Neural progenitor cell (in vitro differentiated cells): ENCODE measurements at regions not wholly inside any gene's neighbourhood (a gene's known extent, or its start where the extent isn't known, plus 50 kb on each side); places are given as distances from the start of the nearest gene placed in this dataset.

Source experiments
- DNase-seq: peaks from one replicate; pipeline ENCODE4 v3.0.0-alpha.2; 2016; ENCODE audit warnings: low spot score
- H2AFZ ChIP-seq: fragments of 200-600 bp; sonication (generic); replicated peaks from 2 replicates; pipeline ENCODE4 v1.6.1; 2016; ENCODE audit warnings: antibody characterized with exemption
- H3F3A ChIP-seq: fragments of 200-600 bp; sonication (generic); 2 replicates; pipeline ENCODE4 v1.6.1; 2016; ENCODE audit warnings: antibody characterized with exemption, low read depth
- H3K27ac ChIP-seq: fragments of 200-600 bp; sonication (generic); 2 replicates; pipeline ENCODE4 v1.5.1; 2016; ENCODE audit warnings: mild to moderate bottlenecking
- H3K27me3 ChIP-seq: fragments of 200-600 bp; sonication (generic); 2 replicates; pipeline ENCODE4 v1.6.1; 2016; ENCODE audit warnings: mild to moderate bottlenecking, moderate library complexity
- H3K36me3 ChIP-seq: fragments of 200-600 bp; sonication (generic); 2 replicates; pipeline ENCODE4 v1.5.1; 2016
- H3K4me1 ChIP-seq: fragments of 200-600 bp; sonication (generic); 2 replicates; pipeline ENCODE4 v1.6.1; 2016; ENCODE audit warnings: mixed run types
- H3K4me2 ChIP-seq: fragments of 200-600 bp; sonication (generic); 2 replicates; pipeline ENCODE4 v1.6.1; 2016
- H3K4me3 ChIP-seq: fragments of 200-600 bp; sonication (generic); 2 replicates; pipeline ENCODE4 v1.5.1; 2016
- H3K79me2 ChIP-seq: fragments of 200-600 bp; sonication (generic); 2 replicates; pipeline ENCODE4 v1.6.1; 2016; ENCODE audit warnings: low read depth
- H3K9ac ChIP-seq: fragments of 200-600 bp; sonication (generic); 2 replicates; pipeline ENCODE4 v1.6.1; 2016
- H3K9me3 ChIP-seq: fragments of 200-600 bp; sonication (generic); 2 replicates; pipeline ENCODE4 v1.5.1; 2016; ENCODE audit warnings: low read depth
- H4K20me1 ChIP-seq: fragments of 200-600 bp; sonication (generic); 2 replicates; pipeline ENCODE4 v1.6.1; 2016; ENCODE audit warnings: low read depth
- H3K27ac Mint-ChIP-seq: 3 replicates; pipeline ENCODE4 v1.8.0; 2021; ENCODE audit warnings: mixed read lengths
- H3K27me3 Mint-ChIP-seq: 2 replicates; pipeline ENCODE4 v1.8.0; 2022; ENCODE audit warnings: low read depth, mild to moderate bottlenecking, inconsistent platforms, moderate library complexity, mixed read lengths; ENCODE audit not compliant: insufficient read depth
- H3K36me3 Mint-ChIP-seq: 3 replicates; pipeline ENCODE4 v1.8.0; 2021; ENCODE audit warnings: mixed read lengths
- H3K4me1 Mint-ChIP-seq: 3 replicates; pipeline ENCODE4 v1.8.0; 2021; ENCODE audit warnings: mixed read lengths
- H3K4me3 Mint-ChIP-seq: 3 replicates; pipeline ENCODE4 v1.8.0; 2021; ENCODE audit warnings: mild to moderate bottlenecking, moderate library complexity, mixed read lengths
- H3K9me3 Mint-ChIP-seq: 3 replicates; pipeline ENCODE4 v1.8.0; 2020; ENCODE audit warnings: mixed read lengths
- EZH2 ChIP-seq: fragments of 200-600 bp; sonication (generic); IDR thresholded peaks from 2 replicates; pipeline ENCODE4 v1.6.1; 2017; ENCODE audit warnings: antibody characterized with exemption, mild to moderate bottlenecking, moderate library complexity
- EZH2phosphoT487 ChIP-seq: fragments of 200-600 bp; sonication (generic); IDR thresholded peaks from 2 replicates; pipeline ENCODE4 v1.6.1; 2017; ENCODE audit warnings: antibody characterized with exemption
- TF ChIP-seq, protein P1 (sequence below): fragments of 200-600 bp; sonication (generic); IDR thresholded peaks from 2 replicates; pipeline ENCODE4 v1.5.1; 2017; ENCODE audit warnings: antibody characterized with exemption, mild to moderate bottlenecking

DNA sequence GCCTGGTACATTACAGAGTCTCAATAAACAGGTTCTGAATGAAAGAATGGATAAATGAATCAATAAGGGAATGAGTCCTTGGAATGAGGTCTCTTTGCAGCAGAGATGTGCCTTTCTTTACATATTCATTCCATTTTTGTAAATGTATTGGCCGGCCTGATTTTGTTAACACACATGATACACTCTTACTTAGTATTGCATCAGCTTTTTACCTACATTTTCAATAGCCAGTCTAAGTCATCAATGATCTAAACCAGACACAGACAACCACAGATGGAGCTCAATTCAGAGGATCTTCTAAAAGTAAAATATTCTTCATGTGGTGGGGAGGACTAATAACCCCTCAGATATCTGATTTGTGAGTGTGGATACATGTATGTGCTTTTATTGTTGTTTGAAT is 653.1 kb downstream of the LMO4 start:
- Histone ChIP-seq H3F3A (no peaks in the 10 kb centered on the region), H3K36me3 (no peaks in the 10 kb centered on the region), H3K4me1 (no peaks in the 10 kb centered on the region), H2AFZ (no peak overlapping the region), H3K79me2 (no peaks in the 10 kb centered on the region), H3K9ac (no peak overlapping the region), H4K20me1 (no peaks in the 10 kb centered on the region), H3K4me3 (no peak overlapping the region), H3K27me3 (no peaks in the 10 kb centered on the region), H3K4me2 (no peak overlapping the region), H3K9me3 (no peaks in the 10 kb centered on the region), H3K27ac (no peak overlapping the region)
- H3K4me3 Mint-ChIP-seq: no peak overlapping the region
- H3K9me3 Mint-ChIP-seq: no peaks in the 10 kb centered on the region
- TF ChIP-seq EZH2phosphoT487 (no peak), EZH2 (no peak)
- TF ChIP-seq, protein P1, sequence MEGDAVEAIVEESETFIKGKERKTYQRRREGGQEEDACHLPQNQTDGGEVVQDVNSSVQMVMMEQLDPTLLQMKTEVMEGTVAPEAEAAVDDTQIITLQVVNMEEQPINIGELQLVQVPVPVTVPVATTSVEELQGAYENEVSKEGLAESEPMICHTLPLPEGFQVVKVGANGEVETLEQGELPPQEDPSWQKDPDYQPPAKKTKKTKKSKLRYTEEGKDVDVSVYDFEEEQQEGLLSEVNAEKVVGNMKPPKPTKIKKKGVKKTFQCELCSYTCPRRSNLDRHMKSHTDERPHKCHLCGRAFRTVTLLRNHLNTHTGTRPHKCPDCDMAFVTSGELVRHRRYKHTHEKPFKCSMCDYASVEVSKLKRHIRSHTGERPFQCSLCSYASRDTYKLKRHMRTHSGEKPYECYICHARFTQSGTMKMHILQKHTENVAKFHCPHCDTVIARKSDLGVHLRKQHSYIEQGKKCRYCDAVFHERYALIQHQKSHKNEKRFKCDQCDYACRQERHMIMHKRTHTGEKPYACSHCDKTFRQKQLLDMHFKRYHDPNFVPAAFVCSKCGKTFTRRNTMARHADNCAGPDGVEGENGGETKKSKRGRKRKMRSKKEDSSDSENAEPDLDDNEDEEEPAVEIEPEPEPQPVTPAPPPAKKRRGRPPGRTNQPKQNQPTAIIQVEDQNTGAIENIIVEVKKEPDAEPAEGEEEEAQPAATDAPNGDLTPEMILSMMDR: no peak
- no peak for DNase-seq
- H3K4me1 Mint-ChIP-seq: no peaks in the 10 kb centered on the region
- no peak overlapping the region for H3K27ac Mint-ChIP-seq
- no peaks in the 10 kb centered on the region for H3K27me3 Mint-ChIP-seq
- no peaks in the 10 kb centered on the region for H3K36me3 Mint-ChIP-seq

DNA sequence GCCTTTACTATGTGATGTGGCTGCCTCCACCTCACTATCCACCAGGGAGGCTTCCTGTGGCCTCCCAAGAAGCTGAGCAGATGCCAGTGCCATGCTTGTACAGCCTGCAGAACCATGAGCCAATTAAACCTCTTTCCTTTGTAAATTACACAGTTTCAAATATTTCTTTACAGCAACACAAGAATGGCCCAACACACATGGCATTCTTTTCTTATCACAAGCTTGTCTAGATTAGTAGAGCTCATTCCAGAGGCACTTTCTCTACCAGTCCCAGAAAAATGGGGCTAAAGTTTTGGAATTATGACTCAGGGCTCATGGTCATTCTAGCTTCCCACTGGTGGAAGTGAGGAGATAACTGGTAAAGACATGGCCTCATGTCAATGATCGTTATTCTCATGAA is 655.2 kb downstream of the LMO4 start:
- Mint-ChIP-seq H3K27me3 (peaks cover 3% of the 10 kb centered on the region), H3K4me1 (no peaks in the 10 kb centered on the region), H3K36me3 (no peaks in the 10 kb centered on the region), H3K27ac (no peak overlapping the region), H3K9me3 (no peaks in the 10 kb centered on the region), H3K4me3 (no peak overlapping the region)
- no peaks in the 10 kb centered on the region for H3F3A ChIP-seq
- no peaks in the 10 kb centered on the region for H3K4me1 ChIP-seq
- no peaks in the 10 kb centered on the region for H3K79me2 ChIP-seq
- no peak for DNase-seq
- no peaks in the 10 kb centered on the region for H3K9me3 ChIP-seq
- H3K27ac ChIP-seq: no peak overlapping the region
- no peak overlapping the region for H2AFZ ChIP-seq
- no peaks in the 10 kb centered on the region for H4K20me1 ChIP-seq
- H3K4me3 ChIP-seq: no peak overlapping the region
- no peak for TF ChIP-seq EZH2phosphoT487
- TF ChIP-seq, protein P1: no peak
- no peak for TF ChIP-seq EZH2
- no peak overlapping the region for H3K9ac ChIP-seq
- H3K36me3 ChIP-seq: no peaks in the 10 kb centered on the region
- no peaks in the 10 kb centered on the region for H3K27me3 ChIP-seq
- no peak overlapping the region for H3K4me2 ChIP-seq

DNA sequence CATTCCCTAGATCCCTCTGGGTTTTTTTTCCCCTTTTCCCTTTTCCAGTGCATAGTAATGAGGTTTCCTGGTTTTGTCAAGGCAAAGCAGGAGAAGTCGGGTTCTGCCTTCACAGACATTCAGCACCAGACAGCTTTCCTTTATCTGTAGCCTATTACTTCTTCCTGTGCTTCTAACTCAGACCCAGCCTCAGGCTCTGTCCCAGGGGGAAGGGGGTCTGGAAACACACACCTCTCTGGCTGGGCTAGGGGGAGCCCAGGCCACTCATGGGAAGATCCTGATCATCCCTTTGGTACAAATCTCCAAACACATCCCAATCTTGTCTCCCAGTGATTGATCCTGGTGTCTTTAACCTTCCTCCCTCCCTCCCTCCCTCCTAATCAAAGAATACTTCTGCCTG is 656.4 kb downstream of the LMO4 start:
- Histone ChIP-seq H2AFZ (no peak overlapping the region), H3K27me3 (no peaks in the 10 kb centered on the region), H3F3A (no peaks in the 10 kb centered on the region), H3K9me3 (no peaks in the 10 kb centered on the region), H3K4me2 (no peak overlapping the region), H3K27ac (no peak overlapping the region), H3K36me3 (no peaks in the 10 kb centered on the region), H3K9ac (no peak overlapping the region), H3K4me3 (no peak overlapping the region), H4K20me1 (no peaks in the 10 kb centered on the region), H3K79me2 (no peaks in the 10 kb centered on the region), H3K4me1 (no peaks in the 10 kb centered on the region)
- Mint-ChIP-seq H3K9me3 (no peaks in the 10 kb centered on the region), H3K27ac (no peak overlapping the region), H3K36me3 (no peaks in the 10 kb centered on the region), H3K4me1 (no peaks in the 10 kb centered on the region), H3K27me3 (peaks cover 3% of the 10 kb centered on the region), H3K4me3 (no peak overlapping the region)
- TF ChIP-seq EZH2 (no peak), EZH2phosphoT487 (no peak)
- TF ChIP-seq, protein P1: no peak
- no peak for DNase-seq
